Esophagus muscularis mucosa (tissue), 3 donors: ENCODE measurements at regions not wholly inside any gene's neighbourhood (a gene's known extent, or its start where the extent isn't known, plus 50 kb on each side); places are given as distances from the start of the nearest gene placed in this dataset.

Source experiments
- POLR2AphosphoS5 ChIP-seq, 2 donors: sonication (generic); formaldehyde crosslinking; IDR thresholded peaks; one replicate each; pipeline ENCODE4 v1.6.1; 2017; ENCODE audit warnings: antibody characterized with exemption in 2 of 2
- TF ChIP-seq, protein P1 (sequence below), 3 experiments: fragments of 200-600 bp in 2 of 3; fragments of 450-650 bp in 1 of 3; sonication (generic) in 2 of 3; IDR thresholded peaks; one replicate each; pipeline ENCODE4 v1.5.1; 2017 to 2019; ENCODE audit warnings: antibody characterized with exemption in 3 of 3, mild to moderate bottlenecking in 2 of 3, moderate library complexity in 1 of 3

DNA sequence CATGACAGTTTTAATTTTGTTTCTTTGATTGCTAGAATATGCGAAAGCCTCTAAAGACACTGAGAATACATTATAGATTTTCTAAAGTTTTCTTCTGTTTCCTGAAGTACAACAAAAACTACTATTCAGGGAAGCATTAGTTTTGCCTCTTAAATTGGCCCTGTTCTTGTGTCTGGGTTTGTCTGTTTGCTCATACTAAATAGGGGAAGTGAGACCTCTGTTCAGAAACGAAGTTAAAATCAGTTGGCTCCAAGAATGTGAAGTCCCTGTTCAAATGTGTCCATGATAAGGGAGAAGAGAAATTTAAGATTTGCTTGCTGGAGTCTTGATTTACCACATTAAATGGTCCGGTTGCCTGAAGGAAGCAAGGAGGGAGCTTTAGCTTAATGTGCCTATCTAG is 327.3 kb upstream of the GBE1 start:
- TF ChIP-seq POLR2AphosphoS5 (IDR thresholded peaks at IDR 0.05), result no peak
- TF ChIP-seq, protein P1, sequence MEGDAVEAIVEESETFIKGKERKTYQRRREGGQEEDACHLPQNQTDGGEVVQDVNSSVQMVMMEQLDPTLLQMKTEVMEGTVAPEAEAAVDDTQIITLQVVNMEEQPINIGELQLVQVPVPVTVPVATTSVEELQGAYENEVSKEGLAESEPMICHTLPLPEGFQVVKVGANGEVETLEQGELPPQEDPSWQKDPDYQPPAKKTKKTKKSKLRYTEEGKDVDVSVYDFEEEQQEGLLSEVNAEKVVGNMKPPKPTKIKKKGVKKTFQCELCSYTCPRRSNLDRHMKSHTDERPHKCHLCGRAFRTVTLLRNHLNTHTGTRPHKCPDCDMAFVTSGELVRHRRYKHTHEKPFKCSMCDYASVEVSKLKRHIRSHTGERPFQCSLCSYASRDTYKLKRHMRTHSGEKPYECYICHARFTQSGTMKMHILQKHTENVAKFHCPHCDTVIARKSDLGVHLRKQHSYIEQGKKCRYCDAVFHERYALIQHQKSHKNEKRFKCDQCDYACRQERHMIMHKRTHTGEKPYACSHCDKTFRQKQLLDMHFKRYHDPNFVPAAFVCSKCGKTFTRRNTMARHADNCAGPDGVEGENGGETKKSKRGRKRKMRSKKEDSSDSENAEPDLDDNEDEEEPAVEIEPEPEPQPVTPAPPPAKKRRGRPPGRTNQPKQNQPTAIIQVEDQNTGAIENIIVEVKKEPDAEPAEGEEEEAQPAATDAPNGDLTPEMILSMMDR (IDR thresholded peaks at IDR 0.05), result no peak
